Fibroblast of the aortic adventitia (primary cell): ENCODE measurements at regions not wholly inside any gene's neighbourhood (a gene's known extent, or its start where the extent isn't known, plus 50 kb on each side); places are given as distances from the start of the nearest gene placed in this dataset.

Experiments
- DNase-seq: peaks from one replicate; pipeline ENCODE4 v3.0.0-alpha.2; 2010; ENCODE audit warnings: low read depth
- H3K4me3 ChIP-seq: 2 replicates; pipeline ENCODE4 v1.5.1; 2011; ENCODE audit warnings: low read depth, mild to moderate bottlenecking, control low read depth, low read length, moderate library complexity
- CTCF ChIP-seq: IDR thresholded peaks from 2 replicates; pipeline ENCODE4 v1.5.1; 2011; ENCODE audit warnings: mild to moderate bottlenecking, low read length, control low read depth, inconsistent platforms; ENCODE audit not compliant: insufficient read depth

DNA sequence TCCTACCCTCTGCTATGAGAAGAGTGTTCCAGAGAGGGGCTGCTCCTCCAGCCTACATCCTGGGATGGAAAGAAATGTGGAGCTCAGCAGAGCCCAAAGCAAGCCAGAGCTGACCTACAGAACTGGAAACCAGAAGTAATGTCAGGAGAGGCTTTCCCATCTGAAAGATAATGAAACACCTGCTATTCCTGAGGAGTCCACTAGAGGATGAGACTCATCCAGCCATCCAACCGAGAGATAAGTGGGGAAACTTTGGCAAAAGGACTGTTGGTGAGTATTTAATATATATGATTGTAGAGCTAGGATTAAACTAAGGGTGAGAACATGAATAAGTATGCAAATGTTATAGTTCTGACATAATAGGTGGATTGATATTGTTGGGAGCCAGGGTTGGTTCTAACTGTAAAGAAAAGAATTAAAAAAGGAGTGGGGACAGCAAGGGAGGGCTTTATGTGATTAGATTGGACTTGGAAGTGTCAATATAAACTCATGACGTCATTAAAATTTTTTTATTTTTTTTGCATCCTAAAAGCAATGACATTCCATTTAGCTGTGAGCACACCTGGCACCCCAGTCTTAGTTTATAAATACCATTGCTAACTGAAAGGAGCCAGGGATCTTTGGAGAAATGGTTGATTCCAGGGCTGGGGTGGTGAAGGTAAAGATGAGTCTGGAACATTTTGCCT is 312.8 kb upstream of the NFE2L3 start:
- peak; percentile 61 for TF ChIP-seq CTCF
- H3K4me3 ChIP-seq = no peak overlapping the region
- DNase-seq = no peak

GRCh38 chr7:25840209-25840792 is 311.7 kb upstream of the NFE2L3 start:
- DNase-seq = no peak
- no peak overlapping the region for H3K4me3 ChIP-seq
- no peak for TF ChIP-seq CTCF

- no peak for TF ChIP-seq CTCF
- no peak overlapping the region for H3K4me3 ChIP-seq
- DNase-seq = no peak
Measured at GRCh38 chr7:25841575-25841974, 310.4 kb upstream of the NFE2L3 start.

- no peak for TF ChIP-seq CTCF
- DNase-seq = no peak
- H3K4me3 ChIP-seq = no peak overlapping the region
Measured at GRCh38 chr7:25842201-25842733, 309.7 kb upstream of the NFE2L3 start.

- TF ChIP-seq CTCF = peak; percentile 3
- H3K4me3 ChIP-seq = no peak overlapping the region
- DNase-seq = no peak
Measured at GRCh38 chr7:25843467-25843866, 308.5 kb upstream of the NFE2L3 start.

DNA sequence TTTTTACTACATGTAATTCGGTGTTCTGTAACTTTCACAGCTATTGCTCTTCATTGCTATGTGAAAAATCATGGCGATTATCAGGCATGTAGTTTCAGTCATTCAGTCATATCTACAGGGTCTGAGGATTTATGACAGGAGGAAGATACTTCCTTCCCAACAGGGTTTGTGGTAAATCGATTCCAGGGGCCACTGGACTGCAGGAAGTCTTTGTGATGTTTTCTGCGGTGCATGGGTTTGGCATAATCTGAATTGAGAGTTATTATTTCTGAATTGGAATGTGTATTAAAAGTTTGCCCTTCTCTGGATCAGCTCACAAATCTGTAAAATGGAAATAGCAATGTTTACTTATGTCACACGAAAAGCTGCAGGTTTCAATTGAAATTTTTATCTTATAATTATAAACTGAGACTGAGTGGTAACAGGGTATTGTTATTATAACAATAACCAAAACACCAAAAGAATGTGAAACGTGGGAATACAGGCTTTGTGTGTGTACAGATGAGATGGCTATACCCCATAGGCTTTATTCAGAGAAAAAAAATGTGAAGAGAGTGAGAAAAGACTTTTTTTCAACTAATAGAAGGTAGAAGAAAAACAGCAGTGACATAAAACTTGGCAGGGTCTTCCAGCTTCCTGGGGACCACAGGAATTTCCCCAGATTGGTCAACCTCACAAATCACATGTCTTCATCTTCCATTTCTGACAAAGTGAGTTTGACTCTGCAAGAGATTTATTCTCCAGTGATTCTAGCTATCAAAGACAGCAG is 307.7 kb upstream of the NFE2L3 start:
- DNase-seq = peak; percentile 68
- no peak for TF ChIP-seq CTCF
- no peak overlapping the region for H3K4me3 ChIP-seq
